HFFc6 (cell line): ENCODE measurements at regions not wholly inside any gene's neighbourhood (a gene's known extent, or its start where the extent isn't known, plus 50 kb on each side); places are given as distances from the start of the nearest gene placed in this dataset.
A peak's percentile ranks its signal among the peaks of the same experiment; 100 is the strongest.

Experiments
- DNase-seq: peaks from one replicate; pipeline ENCODE4 v3.0.0-alpha.2; 2018
- H3K27ac Mint-ChIP-seq: 2 replicates; pipeline ENCODE4 v1.8.0; 2020; ENCODE audit warnings: mild to moderate bottlenecking, mixed read lengths
- H3K27me3 Mint-ChIP-seq: 2 replicates; pipeline ENCODE4 v1.8.0; 2021; ENCODE audit warnings: mild to moderate bottlenecking, moderate library complexity, mixed read lengths; ENCODE audit not compliant: insufficient read depth
- H3K36me3 Mint-ChIP-seq: 2 replicates; pipeline ENCODE4 v1.8.0; 2021; ENCODE audit warnings: low read depth, mixed read lengths
- H3K4me1 Mint-ChIP-seq: 2 replicates; pipeline ENCODE4 v1.8.0; 2020; ENCODE audit warnings: low read depth, mixed read lengths
- H3K4me3 Mint-ChIP-seq: 2 replicates; pipeline ENCODE4 v1.8.0; 2020; ENCODE audit warnings: mild to moderate bottlenecking, moderate library complexity, mixed read lengths
- H3K9me3 Mint-ChIP-seq: 2 replicates; pipeline ENCODE4 v1.8.0; 2020; ENCODE audit warnings: mild to moderate bottlenecking, mixed read lengths
- TF ChIP-seq, protein P1 (sequence below): fragments of 200-600 bp; sonication (generic); IDR thresholded peaks from 2 replicates; pipeline ENCODE4 v1.5.0; 2021; ENCODE audit warnings: antibody characterized with exemption, mild to moderate bottlenecking

- H3K27ac Mint-ChIP-seq: peak overlapping the region; percentile 99
- no peaks in the 10 kb centered on the region for H3K9me3 Mint-ChIP-seq
- peaks cover 86% of the 10 kb centered on the region for H3K4me1 Mint-ChIP-seq
- H3K4me3 Mint-ChIP-seq: peak overlapping the region; percentile 72
- H3K36me3 Mint-ChIP-seq: no peaks in the 10 kb centered on the region
- TF ChIP-seq, protein P1, sequence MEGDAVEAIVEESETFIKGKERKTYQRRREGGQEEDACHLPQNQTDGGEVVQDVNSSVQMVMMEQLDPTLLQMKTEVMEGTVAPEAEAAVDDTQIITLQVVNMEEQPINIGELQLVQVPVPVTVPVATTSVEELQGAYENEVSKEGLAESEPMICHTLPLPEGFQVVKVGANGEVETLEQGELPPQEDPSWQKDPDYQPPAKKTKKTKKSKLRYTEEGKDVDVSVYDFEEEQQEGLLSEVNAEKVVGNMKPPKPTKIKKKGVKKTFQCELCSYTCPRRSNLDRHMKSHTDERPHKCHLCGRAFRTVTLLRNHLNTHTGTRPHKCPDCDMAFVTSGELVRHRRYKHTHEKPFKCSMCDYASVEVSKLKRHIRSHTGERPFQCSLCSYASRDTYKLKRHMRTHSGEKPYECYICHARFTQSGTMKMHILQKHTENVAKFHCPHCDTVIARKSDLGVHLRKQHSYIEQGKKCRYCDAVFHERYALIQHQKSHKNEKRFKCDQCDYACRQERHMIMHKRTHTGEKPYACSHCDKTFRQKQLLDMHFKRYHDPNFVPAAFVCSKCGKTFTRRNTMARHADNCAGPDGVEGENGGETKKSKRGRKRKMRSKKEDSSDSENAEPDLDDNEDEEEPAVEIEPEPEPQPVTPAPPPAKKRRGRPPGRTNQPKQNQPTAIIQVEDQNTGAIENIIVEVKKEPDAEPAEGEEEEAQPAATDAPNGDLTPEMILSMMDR: no peak
- DNase-seq: peak; percentile 84
- H3K27me3 Mint-ChIP-seq: peaks cover 3% of the 10 kb centered on the region
Observed at GRCh38 chr9:129483415-129484351, 137.2 kb downstream of the C9orf50 start.

GRCh38 chr9:129482521-129483414 lies 138.1 kb downstream of the C9orf50 start:
- H3K4me1 Mint-ChIP-seq: peaks cover 83% of the 10 kb centered on the region
- peak; percentile 84 for DNase-seq
- peak overlapping the region; percentile 99 for H3K27ac Mint-ChIP-seq
- peak overlapping the region; percentile 72 for H3K4me3 Mint-ChIP-seq
- no peaks in the 10 kb centered on the region for H3K9me3 Mint-ChIP-seq
- H3K36me3 Mint-ChIP-seq: no peaks in the 10 kb centered on the region
- H3K27me3 Mint-ChIP-seq: peaks cover 3% of the 10 kb centered on the region
- TF ChIP-seq, protein P1: no peak

GRCh38 chr9:129481810-129482511 lies 138.9 kb downstream of the C9orf50 start:
- peaks cover 3% of the 10 kb centered on the region for H3K27me3 Mint-ChIP-seq
- H3K4me3 Mint-ChIP-seq: peak overlapping the region; percentile 66
- peaks cover 83% of the 10 kb centered on the region for H3K4me1 Mint-ChIP-seq
- H3K9me3 Mint-ChIP-seq: no peaks in the 10 kb centered on the region
- no peaks in the 10 kb centered on the region for H3K36me3 Mint-ChIP-seq
- peak overlapping the region; percentile 91 for H3K27ac Mint-ChIP-seq
- no peak for DNase-seq
- TF ChIP-seq, protein P1: peak; percentile 58; the same call in 1 of the 2 replicates

- no peaks in the 10 kb centered on the region for H3K9me3 Mint-ChIP-seq
- H3K4me1 Mint-ChIP-seq: peaks cover 82% of the 10 kb centered on the region
- no peak for DNase-seq
- H3K27me3 Mint-ChIP-seq: peaks cover 5% of the 10 kb centered on the region
- TF ChIP-seq, protein P1: no peak
- H3K27ac Mint-ChIP-seq: peak overlapping the region; percentile 91
- peak overlapping the region; percentile 53 for H3K4me3 Mint-ChIP-seq
- no peaks in the 10 kb centered on the region for H3K36me3 Mint-ChIP-seq
Observed at GRCh38 chr9:129481424-129481809, 139.5 kb downstream of the C9orf50 start.

DNA sequence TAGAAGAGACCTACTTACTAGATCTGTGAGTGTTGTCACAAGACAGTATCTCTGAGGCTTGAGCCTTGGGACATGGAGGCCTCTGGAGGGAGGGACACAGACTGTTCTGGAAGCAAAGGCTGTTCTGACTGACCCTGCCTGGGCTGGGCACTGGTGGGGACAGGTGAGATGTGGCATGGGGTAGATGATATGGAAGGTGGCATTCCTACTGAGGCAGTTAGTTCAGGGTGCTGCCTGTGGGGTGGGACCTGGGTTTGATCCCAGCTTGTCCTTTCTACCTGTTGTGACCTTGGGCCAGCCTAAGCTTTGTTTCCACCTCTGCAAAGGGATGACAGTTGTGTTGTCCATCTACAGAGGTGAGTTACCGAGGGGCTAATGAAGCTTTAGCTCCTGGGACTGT lies 140.2 kb downstream of the C9orf50 start:
- H3K9me3 Mint-ChIP-seq: no peaks in the 10 kb centered on the region
- DNase-seq: no peak
- H3K27me3 Mint-ChIP-seq: peaks cover 5% of the 10 kb centered on the region
- no peak overlapping the region for H3K4me3 Mint-ChIP-seq
- peak overlapping the region; percentile 91 for H3K27ac Mint-ChIP-seq
- H3K36me3 Mint-ChIP-seq: no peaks in the 10 kb centered on the region
- peaks cover 76% of the 10 kb centered on the region for H3K4me1 Mint-ChIP-seq
- TF ChIP-seq, protein P1: no peak
